Fibroblast of the conjunctiva (primary cell): ENCODE measurements at regions not wholly inside any gene's neighbourhood (a gene's known extent, or its start where the extent isn't known, plus 50 kb on each side); places are given as distances from the start of the nearest gene placed in this dataset.

Experiments
- DNase-seq: peaks from one replicate; pipeline ENCODE4 v3.0.0-alpha.2; 2010; ENCODE audit warnings: low read depth

DNA sequence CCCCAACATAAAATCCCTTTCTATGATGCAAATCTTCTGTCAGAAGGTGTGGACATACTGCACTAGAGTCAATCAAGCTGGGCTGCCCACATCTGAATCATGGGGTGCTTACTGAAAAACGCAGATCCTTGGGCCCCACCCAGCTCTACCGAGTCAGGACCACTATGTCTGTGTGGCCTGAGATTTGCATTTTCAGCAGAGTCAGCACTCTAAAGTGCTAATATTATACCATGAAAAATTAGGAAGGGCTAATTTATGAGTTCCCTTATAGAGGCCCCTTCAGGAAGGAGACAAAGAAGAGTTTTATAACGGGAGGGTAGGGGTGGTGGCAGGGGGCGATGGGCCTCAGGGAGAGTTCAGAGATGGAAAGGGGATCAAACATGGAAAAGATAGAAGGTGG is 163.3 kb upstream of the NABP1 start:
- no peak for DNase-seq

DNA sequence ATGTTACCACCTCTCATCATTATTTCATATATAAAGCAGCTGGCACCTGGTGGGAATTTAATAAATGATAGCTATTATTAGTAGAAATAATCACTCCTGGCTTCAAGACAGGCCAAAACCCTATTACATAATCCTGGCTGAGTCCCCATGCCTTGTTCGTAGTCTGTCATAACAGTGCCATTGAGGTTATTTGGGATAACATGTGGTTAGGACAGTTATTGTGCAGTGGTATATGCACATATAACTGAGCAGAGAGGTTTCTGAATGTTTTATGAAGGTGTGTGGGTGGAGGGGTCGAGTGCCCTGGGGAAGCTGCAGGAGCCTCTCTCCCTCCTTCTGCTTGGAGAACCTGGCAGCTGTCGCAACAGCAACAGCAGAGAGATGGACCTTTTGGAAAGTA is 162.4 kb upstream of the NABP1 start:
- no peak for DNase-seq

DNA sequence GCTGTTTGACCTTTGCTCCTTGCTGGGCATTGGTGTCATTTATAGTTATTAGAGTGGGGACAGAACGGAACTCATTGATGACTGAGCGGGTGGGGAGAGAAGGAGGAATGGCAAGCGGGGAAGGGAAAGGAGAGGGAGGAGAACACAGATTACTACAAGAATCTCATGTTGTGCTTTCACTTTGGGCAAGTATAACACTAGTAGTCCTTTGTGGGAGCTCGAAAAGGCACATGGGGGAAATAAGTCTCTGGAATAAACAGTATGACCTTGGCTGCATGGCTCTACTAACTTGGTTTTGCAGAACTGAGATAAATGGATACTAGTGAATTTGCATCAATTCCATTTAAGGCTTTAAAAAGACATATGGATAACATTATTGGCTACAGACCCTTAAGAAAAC is 161.7 kb upstream of the NABP1 start:
- DNase-seq: no peak

DNA sequence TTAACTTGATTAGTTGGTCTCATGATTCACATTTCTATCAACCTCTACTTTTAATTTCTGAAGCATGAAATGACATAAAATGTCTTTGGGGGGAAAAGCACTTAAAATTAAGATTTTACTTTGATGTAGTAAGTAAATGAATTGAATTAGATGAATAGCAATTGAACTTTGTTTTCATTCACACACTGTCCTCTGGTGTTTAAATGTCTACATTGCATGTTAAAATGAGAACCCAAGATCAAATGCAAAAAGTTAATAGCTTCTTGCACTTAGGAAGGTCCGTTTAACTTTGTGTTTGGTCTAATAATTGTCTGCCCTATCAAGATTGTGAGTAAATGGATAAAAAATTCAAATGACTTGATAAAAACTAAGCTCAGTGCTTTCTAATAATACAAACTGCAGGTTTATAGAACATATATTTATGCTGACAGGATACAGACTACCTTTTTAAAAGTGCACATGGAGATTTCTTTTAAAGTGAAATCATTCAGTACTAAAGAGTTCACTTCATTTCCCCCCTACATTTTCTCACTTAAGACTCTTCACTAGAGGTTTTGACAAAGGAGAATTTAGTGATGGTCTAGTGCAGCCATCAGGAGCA is 156.2 kb upstream of the NABP1 start:
- no peak for DNase-seq

DNA sequence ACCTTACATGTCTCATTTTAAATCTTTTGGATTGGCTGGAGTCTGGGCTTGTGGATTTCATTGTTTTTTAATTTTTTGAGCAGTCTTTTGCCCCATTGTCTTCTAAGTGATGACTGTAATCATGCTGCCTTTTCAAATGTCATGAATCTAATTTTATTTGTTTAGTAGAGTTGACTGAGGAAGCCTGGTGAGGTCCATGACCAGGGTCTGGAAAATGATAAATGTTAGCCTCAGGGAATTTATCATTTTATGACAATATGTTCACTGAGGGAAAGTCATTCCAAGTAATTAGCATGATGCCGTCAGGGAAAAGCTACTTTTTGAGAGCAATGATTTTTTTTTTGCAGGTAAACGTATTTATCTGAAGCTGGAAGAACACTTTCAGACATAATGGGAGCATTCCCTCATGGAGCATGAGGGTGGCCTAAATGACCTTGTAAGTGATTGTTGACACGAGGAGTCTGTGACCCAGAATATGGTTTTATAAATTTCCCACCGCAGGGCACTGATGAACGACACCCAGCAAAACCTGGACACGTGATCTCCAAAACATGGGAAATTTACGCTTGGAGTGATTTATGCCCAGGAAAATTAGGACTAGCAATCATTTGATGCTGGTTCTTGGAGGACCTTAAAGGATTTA is 155.3 kb upstream of the NABP1 start:
- DNase-seq: no peak

DNA sequence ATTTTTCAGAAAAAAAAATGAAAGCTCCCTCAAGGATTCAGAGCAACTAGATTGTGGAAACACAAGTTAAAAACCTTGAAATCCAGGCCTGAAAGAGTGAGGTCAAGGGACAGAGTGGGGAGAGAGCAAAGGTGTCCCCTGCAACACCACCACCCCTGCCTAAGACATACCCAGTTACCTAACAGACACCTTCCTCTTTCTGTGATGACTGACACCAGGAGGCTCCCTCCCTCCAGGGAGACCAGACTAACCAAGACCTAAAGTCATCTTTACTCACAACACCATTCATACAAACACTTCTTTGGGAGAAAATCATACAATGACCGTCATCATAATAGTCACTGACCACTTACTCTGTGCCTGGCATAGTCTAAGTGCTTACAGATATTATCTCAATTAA is 151.8 kb upstream of the NABP1 start:
- no peak for DNase-seq

DNA sequence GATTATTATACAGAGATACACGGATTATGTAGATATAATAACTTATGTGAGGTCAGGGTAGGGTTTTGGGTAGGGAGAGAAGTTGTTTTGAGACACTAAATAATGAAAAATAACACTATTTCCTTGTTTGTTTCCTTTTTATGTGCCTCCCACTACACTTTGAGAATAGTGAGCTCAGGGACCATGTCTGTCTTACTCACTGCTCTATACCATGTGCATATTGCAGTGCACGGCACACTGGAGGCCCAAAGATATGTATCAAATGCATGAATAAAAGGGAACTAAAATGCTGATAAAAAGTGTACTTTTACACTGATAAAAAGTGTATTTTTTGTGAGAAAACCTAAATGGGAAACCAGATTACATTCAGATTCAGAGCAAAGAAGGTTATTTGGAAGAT is 151.4 kb upstream of the NABP1 start:
- DNase-seq: no peak

DNA sequence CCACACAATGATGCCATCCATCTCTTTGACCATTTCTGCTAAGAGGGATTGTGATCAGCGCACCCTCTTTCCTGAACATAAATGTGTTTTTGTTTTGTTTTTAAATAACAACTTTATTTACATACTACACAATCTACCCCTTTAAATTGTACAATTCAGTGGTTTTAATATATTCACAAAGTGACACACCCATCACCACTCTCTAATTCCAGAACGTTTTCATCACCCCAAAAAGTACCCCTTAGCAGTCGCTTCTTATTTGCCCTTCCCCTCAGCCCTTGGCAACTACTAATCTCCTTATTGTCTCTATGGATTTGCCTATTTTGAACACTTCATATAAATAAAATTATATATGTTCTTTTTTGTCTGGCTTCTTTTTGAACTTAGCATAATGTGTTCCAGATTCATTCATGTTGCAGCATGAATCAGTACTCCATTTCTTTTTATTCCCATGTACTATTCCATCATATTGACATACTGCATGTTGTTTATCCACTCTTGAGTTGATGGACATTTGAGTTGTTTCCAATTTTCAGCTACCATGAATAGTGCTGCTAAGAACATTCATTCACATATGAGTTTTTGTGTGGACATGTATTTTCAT is 150.9 kb upstream of the NABP1 start:
- no peak for DNase-seq

DNA sequence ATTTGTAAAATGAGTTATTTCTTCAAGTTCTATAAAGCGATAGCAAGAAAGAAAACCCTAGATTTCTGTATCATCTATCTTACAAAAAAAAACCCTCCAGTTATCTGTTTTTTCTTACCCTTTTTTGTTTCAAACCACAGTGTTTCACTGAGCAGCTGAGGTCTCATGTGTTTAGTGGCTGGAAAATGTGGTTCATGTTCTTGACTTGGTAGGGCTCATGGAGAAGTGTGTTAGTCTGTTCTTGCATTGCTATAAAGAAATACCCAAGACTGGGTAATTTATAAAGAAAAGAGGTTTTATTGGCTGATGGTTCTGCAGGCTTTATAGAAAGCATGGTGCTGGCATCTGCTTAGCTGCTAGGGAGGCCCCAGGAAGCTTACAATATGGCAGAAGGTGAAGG is 147.3 kb upstream of the NABP1 start:
- no peak for DNase-seq

DNA sequence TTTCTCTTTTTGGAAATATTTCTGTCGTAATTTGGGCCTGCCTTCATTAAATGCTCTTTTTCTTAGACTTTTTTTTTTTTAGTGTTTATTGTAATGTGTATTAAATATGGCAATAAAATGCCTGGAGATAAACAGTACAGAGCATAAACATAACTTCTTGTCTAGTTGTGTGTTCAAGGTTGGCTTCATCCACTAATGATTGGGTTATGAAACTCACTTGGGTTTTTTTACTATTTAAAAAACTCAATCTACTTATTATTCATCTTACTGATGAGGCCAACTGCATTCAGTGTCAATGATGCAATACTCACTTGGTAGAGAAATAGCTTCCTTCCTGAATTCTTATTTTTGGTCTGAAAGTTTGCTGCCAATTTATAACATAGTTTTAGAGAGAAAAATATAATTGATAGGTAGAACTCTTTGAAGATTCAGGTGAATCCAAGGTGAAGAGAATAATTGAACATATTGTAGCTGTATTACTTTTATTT is 144.2 kb upstream of the NABP1 start:
- no peak for DNase-seq

DNA sequence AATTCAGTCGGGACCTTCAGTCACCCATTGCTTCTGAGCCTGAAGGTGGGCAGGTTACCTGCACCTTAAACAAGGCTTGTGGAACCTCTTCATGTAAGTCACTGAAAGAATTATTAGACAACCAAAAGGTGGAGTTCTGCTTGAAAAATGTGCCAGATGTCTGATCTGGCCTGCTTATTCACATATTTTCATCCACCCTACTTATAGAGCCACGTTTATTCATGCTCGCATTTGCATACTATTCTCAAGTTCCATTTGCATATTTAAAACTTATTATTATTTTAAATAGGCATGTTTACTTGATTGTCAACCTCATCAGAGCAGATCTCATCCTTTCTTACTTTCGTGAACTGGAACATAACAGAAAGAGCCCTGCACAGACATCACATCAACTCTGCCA is 140.0 kb upstream of the NABP1 start:
- no peak for DNase-seq

DNA sequence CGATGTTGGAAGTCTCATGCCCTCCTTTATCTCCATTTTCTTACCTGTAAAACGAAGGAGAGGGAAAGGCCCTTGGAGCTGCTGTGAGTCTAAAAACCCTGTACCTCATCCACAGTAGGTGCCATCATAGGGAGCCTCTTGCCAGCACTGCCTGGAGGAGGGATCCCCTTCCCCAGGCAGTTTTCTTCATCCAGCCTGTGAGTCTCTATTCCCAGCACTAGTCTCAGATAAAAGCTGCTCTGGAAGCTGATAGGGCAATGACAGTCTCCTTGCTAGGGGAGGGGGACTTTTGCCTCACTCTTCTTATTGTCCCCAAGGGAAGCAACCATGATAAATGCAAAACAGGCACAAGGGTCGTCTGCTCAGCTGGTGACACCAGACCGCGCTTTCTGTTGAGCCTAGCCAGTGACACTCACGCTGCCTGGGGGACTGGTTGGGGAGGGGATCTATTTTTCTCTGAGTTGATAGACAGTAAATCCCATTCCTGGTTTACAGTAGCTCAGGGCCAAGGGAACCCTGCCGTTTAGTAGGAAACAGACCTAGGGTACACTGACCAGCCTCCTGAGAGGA is 139.5 kb upstream of the NABP1 start:
- DNase-seq: no peak

DNA sequence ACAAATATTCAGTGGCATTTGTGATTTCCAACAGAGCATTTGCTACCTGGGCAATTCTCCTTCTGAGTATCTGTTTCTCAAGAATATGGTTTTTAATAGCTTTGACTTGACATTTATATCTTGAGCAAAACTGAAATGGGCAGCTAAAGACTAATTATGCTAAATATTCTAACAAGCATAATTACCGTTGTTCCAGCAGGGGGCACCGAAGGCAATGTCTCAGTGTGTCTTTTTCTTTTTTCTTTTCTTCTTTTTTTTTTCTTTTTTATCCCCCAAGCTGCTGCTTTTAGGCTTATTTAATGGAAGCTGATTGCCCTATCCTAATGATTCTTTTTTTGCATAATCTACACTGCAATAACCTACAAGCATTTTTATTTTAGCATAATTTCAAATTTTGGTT is 138.9 kb upstream of the NABP1 start:
- DNase-seq: peak; percentile 28

DNA sequence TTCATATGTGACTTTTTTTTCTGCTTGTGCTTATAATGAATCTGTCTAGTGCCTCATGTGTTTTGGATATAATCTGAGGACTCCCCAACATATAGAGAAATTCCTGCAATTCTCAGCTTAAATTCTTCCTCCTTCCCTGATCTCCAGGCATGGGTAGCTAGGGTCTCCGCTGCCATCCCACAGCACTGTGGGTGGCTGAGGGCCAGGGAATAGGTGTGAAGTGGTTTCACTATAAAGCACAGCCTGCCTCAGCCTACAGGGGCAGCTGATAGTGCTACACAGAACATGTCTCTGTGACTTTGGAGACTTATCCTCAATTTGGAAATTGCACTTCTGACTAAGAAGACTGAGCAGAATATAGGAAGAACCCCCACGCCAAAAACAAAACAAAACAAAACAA is 137.3 kb upstream of the NABP1 start:
- DNase-seq: no peak

DNA sequence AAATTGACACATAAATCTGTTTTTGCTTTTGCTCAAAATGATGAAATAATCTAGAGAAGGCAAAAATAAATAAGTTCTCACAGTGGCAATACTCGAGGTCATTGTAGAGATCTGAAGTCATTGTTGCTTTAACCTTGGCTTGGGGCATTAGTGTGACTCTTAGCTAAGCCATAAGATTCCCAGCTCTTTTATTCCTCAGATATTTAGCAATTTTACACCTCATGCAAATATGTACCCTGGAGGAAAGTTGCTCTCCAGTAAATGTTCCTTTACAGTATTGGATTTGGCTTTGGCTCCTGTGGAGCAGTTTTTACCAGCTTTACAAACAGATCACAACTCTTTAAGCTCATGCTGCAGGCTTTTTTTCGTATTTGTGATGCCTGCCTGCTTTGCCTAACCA is 134.2 kb upstream of the NABP1 start:
- DNase-seq: no peak

DNA sequence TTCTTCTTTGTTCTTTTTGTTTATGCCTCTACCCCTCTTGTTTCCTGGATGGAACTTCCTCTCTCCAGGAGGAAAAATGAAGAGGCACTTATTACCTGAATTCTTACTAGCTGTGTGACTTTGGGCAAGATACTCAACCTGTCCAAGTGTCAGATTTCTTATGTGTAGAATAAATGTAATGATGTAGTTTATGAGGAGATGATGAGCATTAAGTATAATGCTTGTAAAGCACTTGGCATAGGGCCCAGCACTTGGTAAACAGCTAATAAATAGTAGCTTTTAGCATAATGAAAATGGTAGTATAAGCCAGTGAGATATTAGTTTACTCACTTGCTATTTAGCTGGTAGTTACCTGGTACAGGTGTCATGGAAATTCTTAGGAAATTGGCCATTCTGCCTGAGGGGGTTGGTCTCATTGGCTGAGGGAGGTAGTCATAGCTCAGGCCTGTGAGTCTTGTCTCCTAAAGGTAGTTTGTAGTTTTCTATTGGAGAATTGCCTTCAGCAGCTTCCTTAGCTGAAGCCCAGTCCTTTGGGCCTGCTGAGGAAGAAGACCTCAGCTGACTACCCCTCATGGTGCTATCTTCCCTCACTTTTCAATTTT is 133.4 kb upstream of the NABP1 start:
- no peak for DNase-seq

DNA sequence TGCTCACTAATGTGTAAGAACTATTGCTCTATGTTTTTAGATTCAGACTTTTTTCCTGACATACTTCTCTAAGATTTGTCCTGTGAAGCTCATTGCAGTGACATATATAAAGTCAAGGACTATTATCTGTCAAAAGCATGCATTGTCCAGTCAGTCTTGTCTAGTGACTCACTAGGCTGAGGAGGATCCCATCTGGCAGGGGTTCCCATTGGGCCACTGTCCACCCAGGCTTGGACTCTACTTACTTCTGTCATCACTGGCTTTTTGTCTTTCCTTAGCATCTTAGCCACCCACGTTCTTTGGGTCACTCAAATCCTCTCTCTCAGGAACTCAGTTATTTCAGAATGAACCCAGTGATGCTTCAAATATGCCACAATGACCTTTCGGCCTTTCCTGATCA is 132.6 kb upstream of the NABP1 start:
- no peak for DNase-seq

DNA sequence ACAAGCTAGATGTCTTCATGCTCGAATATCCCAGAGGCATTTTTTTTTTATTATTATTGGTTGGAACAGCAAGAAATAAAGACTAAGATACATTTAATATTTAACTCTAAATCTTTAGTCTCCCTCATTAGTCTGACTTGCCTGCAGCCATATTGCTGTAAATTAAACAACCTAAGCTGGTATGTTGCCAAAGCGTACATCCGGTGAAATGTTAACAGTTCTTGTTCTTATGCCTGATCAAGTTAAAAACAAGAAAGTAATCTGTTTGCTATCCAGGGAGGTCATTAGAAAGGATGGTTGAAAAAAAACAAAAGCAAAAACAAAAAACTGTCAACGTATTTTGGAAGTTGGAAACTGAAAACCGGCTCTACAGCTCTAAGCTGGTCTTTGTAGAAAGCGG is 125.9 kb upstream of the NABP1 start:
- DNase-seq: no peak

DNA sequence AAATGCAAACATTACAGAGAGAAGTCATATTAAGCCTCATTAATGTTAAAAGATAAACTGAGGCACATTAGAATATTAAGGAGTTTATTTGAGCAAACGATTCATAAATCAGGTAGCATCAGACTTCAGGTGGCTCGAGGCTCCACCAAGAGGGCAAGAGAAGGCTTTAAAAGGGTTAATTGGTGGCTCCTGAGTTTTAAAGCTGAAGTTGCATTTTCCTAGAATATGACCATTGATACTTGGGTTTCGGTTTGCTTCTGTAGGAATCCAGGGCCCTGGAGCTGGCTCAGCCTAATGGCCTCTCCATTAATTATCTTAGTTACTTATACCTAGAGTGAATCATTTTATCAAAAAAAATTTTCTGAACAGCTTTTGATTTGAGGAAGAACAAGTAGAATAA is 123.7 kb upstream of the NABP1 start:
- DNase-seq: no peak

DNA sequence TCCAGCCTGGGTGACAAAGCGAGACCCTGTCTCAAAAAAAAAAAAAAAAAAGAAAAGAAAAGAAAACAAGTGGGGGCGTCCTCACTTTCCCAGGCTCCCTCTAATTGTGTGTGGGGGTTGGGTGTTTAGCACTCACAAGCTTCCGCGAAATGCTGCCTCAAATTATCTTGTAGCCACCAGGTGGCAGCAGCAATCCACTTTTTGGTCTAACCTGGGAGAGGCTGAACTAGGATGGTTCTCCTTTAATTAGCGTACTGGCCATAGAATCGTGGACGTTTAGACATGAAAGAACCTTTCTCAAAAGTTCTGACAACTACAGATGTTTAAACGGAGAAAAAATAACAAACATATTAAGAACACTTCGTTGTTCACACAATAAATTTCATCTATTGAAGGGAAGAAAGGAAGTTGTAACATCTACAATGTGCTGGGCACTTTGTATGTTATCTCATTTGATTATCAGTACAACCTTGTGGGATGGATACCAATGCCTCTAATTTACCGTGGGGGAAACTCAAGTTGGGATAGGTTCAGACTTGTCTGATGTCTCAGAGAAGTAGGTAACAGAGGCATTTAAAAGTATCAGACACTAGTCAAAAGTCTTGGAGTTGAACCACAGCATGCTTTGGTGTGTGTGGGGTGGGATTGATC is 122.7 kb upstream of the NABP1 start:
- DNase-seq: peak; percentile 74

DNA sequence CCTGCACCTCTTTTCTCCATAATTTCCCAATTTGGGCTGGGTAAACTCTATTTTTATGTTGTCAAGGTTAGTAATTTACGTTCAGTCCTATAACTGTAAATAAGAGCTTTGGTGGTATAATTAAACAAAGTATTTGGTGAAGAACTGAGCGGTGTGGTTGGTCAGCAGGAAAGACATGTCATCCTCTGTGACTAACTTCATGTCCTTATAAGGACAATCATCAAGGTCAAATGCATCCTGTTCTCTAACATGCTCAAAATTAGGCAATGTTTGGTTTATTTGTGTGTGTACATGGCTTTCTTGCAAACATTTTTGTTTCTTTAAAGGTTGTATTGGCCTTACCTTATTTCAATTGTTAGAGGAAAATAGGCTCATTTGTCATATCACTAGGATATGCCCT is 121.5 kb upstream of the NABP1 start:
- no peak for DNase-seq

DNA sequence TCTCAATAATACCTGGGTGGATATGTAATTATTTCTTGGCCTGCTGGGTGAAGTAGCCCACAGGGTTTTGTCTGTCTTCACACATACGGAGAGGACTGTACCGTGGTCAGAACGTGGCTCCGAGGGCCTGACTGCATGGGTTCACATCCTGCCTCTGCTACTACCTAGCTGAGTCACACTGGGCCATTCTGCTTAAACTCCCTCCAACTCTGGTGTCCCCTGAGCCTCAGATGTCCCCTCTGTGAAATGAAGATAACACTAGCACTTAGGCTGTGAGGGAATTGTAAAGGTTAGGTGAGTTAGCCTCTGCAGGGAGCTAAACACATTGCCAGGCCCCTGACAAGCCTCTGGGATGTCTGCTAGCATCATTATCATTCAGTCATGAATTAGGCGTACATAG is 120.1 kb upstream of the NABP1 start:
- DNase-seq: no peak

DNA sequence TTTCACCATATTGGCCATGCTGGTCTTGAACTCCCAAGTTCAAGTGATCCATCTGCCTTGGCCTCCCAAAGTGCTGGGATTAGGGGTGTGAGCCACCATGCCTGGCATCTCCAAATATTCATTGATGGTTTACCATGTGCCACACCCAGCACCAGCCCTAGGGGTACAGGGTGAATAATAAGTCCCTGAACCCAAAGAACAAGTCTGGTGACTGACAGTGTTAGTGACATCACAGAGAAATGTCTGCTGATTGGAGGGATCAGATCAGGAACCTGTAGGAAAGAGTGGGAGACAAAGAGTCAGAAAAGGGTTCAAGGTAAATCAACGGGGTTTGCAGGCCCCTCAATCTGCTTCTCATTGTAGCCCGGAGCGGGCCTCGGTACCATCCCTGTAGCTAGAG is 118.4 kb upstream of the NABP1 start:
- DNase-seq: no peak
